Fibroblast of lung (primary cell): ENCODE measurements at regions not wholly inside any gene's neighbourhood (a gene's known extent, or its start where the extent isn't known, plus 50 kb on each side); places are given as distances from the start of the nearest gene placed in this dataset.

ENCODE experiments used
- DNase-seq, 2 donors: peaks; one replicate each; pipeline versions ENCODE4 v3.0.0 to v3.0.0-alpha.2; 2010; ENCODE audit warnings: low read depth in 2 of 2
- H2AFZ ChIP-seq: 2 replicates; pipeline ENCODE4 v1.5.1; 2012; ENCODE audit warnings: low read length, control low read depth, inconsistent platforms
- H3K27ac ChIP-seq: 2 replicates; pipeline ENCODE4 v1.5.1; 2011; ENCODE audit warnings: low read length, control low read depth; ENCODE audit not compliant: insufficient read depth
- H3K27me3 ChIP-seq: 2 replicates; pipeline ENCODE4 v1.5.1; 2011; ENCODE audit warnings: mild to moderate bottlenecking, low read length; ENCODE audit not compliant: control insufficient read depth, insufficient read depth
- H3K36me3 ChIP-seq: 2 replicates; pipeline ENCODE4 v1.5.1; 2011; ENCODE audit warnings: low read length; ENCODE audit not compliant: control insufficient read depth, insufficient read depth
- H3K4me1 ChIP-seq: 2 replicates; pipeline ENCODE4 v1.5.1; 2011; ENCODE audit warnings: low read length; ENCODE audit not compliant: control insufficient read depth, insufficient read depth; ENCODE audit errors: extremely low read depth
- H3K4me2 ChIP-seq: 2 replicates; pipeline ENCODE4 v1.5.1; 2011; ENCODE audit warnings: low read length, control low read depth; ENCODE audit not compliant: insufficient read depth; ENCODE audit errors: extremely low read depth
- H3K4me3 ChIP-seq, 4 experiments: fragments of 200-600 bp in 1 of 4; sonication (generic) in 1 of 4; replicated peaks in 1 of 4; 2 replicates each; pipeline ENCODE4 v1.5.1; 2011 to 2016; ENCODE audit warnings: low read length in 4 of 4, low read depth in 3 of 4, mild to moderate bottlenecking in 3 of 4, control low read depth in 2 of 4, inconsistent platforms in 1 of 4, mixed read lengths in 1 of 4; ENCODE audit not compliant: insufficient read depth in 1 of 4; ENCODE audit errors: control extremely low read depth in 1 of 4
- H3K79me2 ChIP-seq: 2 replicates; pipeline ENCODE4 v1.5.1; 2012; ENCODE audit warnings: mild to moderate bottlenecking, low read length, inconsistent platforms; ENCODE audit not compliant: control insufficient read depth, insufficient read depth
- H3K9ac ChIP-seq: 2 replicates; pipeline ENCODE4 v1.5.1; 2011; ENCODE audit warnings: mild to moderate bottlenecking, low read length, control low read depth; ENCODE audit not compliant: insufficient read depth
- H3K9me3 ChIP-seq: 2 replicates; pipeline ENCODE4 v1.5.1; 2012; ENCODE audit warnings: low read depth, low read length; ENCODE audit not compliant: control insufficient read depth, insufficient read depth
- H4K20me1 ChIP-seq: 2 replicates; pipeline ENCODE4 v1.5.1; 2011; ENCODE audit warnings: low read length; ENCODE audit not compliant: control insufficient read depth, insufficient read depth; ENCODE audit errors: extremely low read depth
- CTCF ChIP-seq, 2 donors: IDR thresholded peaks in 1 of 2; conservative IDR thresholded peaks in 1 of 2; 1 replicate in 1 of 2; 2 replicates in 1 of 2; pipeline ENCODE4 v1.5.1; 2011 to 2012; ENCODE audit warnings: low read length in 2 of 2, control low read depth in 1 of 2, inconsistent platforms in 1 of 2, low read depth in 1 of 2, mild to moderate bottlenecking in 1 of 2
- EZH2 ChIP-seq: IDR thresholded peaks from 2 replicates; pipeline ENCODE4 v1.5.1; 2012; ENCODE audit warnings: low read length, control low read depth, mild to moderate bottlenecking; ENCODE audit errors: missing control alignments

GRCh38 chr2:107727318-107727717 lies 99.4 kb upstream of the RGPD4 start:
- Histone ChIP-seq H3K79me2 (no peaks in the 10 kb centered on the region), H3K27me3 (no peaks in the 10 kb centered on the region), H3K4me3 (no peak overlapping the region), H3K9me3 (no peaks in the 10 kb centered on the region), H3K4me1 (no peaks in the 10 kb centered on the region), H3K36me3 (no peaks in the 10 kb centered on the region), H3K27ac (no peak overlapping the region), H3K9ac (no peak overlapping the region), H2AFZ (no peak overlapping the region), H3K4me2 (no peak overlapping the region), H4K20me1 (no peaks in the 10 kb centered on the region)
- no peak for DNase-seq
- TF ChIP-seq EZH2, result no peak
- no peak for TF ChIP-seq CTCF (conservative IDR thresholded peaks at IDR 0.05 in 1 of 2, IDR thresholded peaks at IDR 0.05 in 1 of 2; ENCODE audit: low read depth in 1 of 2, low read length in 2 of 2)

GRCh38 chr2:107728586-107728985 lies 98.1 kb upstream of the RGPD4 start:
- no peak overlapping the region for H3K9ac ChIP-seq
- TF ChIP-seq CTCF (conservative IDR thresholded peaks at IDR 0.05 in 1 of 2, IDR thresholded peaks at IDR 0.05 in 1 of 2; ENCODE audit: low read depth in 1 of 2, low read length in 2 of 2) (no peak), EZH2 (no peak)
- no peaks in the 10 kb centered on the region for H3K4me1 ChIP-seq
- no peak for DNase-seq
- no peak overlapping the region for H2AFZ ChIP-seq
- H3K27me3 ChIP-seq, result no peaks in the 10 kb centered on the region
- no peaks in the 10 kb centered on the region for H3K9me3 ChIP-seq
- H3K4me3 ChIP-seq, result no peak overlapping the region
- no peaks in the 10 kb centered on the region for H3K79me2 ChIP-seq
- no peaks in the 10 kb centered on the region for H4K20me1 ChIP-seq
- no peak overlapping the region for H3K4me2 ChIP-seq
- H3K27ac ChIP-seq, result no peak overlapping the region
- no peaks in the 10 kb centered on the region for H3K36me3 ChIP-seq

GRCh38 chr2:107729440-107729839 lies 97.3 kb upstream of the RGPD4 start:
- Histone ChIP-seq H4K20me1 (no peaks in the 10 kb centered on the region), H3K4me3 (no peak overlapping the region), H3K4me1 (no peaks in the 10 kb centered on the region), H2AFZ (no peak overlapping the region), H3K36me3 (no peaks in the 10 kb centered on the region), H3K79me2 (no peaks in the 10 kb centered on the region), H3K9me3 (no peaks in the 10 kb centered on the region), H3K9ac (no peak overlapping the region), H3K27me3 (no peaks in the 10 kb centered on the region), H3K27ac (no peak overlapping the region), H3K4me2 (no peak overlapping the region)
- TF ChIP-seq EZH2, result no peak
- no peak for TF ChIP-seq CTCF (conservative IDR thresholded peaks at IDR 0.05 in 1 of 2, IDR thresholded peaks at IDR 0.05 in 1 of 2; ENCODE audit: low read depth in 1 of 2, low read length in 2 of 2)
- no peak for DNase-seq
